A673 (cell line): ENCODE measurements at regions not wholly inside any gene's neighbourhood (a gene's known extent, or its start where the extent isn't known, plus 50 kb on each side); places are given as distances from the start of the nearest gene placed in this dataset.

ENCODE experiments used
- EZH2 ChIP-seq: fragments of 200-600 bp; sonication (generic); IDR thresholded peaks from 2 replicates; pipeline ENCODE4 v1.6.1; 2017; ENCODE audit warnings: borderline replicate concordance, low read depth, mild to moderate bottlenecking, mixed read lengths, antibody characterized with exemption, low read length; ENCODE audit not compliant: poor library complexity, severe bottlenecking
- TF ChIP-seq, protein P1 (sequence below): fragments of 300-800, 200-600 bp; sonication (generic); conservative IDR thresholded peaks from 2 replicates; pipeline ENCODE4 v1.5.1; 2017; ENCODE audit warnings: low read depth, mild to moderate bottlenecking, antibody characterized with exemption, low read length, moderate library complexity, mixed read lengths

GRCh38 chr22:49237279-49237678 is 590.4 kb downstream of the BRD1 start:
- no peak for TF ChIP-seq EZH2
- TF ChIP-seq, protein P1, sequence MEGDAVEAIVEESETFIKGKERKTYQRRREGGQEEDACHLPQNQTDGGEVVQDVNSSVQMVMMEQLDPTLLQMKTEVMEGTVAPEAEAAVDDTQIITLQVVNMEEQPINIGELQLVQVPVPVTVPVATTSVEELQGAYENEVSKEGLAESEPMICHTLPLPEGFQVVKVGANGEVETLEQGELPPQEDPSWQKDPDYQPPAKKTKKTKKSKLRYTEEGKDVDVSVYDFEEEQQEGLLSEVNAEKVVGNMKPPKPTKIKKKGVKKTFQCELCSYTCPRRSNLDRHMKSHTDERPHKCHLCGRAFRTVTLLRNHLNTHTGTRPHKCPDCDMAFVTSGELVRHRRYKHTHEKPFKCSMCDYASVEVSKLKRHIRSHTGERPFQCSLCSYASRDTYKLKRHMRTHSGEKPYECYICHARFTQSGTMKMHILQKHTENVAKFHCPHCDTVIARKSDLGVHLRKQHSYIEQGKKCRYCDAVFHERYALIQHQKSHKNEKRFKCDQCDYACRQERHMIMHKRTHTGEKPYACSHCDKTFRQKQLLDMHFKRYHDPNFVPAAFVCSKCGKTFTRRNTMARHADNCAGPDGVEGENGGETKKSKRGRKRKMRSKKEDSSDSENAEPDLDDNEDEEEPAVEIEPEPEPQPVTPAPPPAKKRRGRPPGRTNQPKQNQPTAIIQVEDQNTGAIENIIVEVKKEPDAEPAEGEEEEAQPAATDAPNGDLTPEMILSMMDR = no peak
